Vagina (tissue), 2 donors: ENCODE measurements at regions not wholly inside any gene's neighbourhood (a gene's known extent, or its start where the extent isn't known, plus 50 kb on each side); places are given as distances from the start of the nearest gene placed in this dataset.

Experiments used
- CTCF ChIP-seq, 3 experiments: fragments of 450-650 bp in 2 of 3; fragments of 200-600 bp in 1 of 3; sonication (generic) in 1 of 3; IDR thresholded peaks; one replicate each; pipeline ENCODE4 v1.5.1; 2017 to 2019; ENCODE audit warnings: antibody characterized with exemption in 3 of 3, mild to moderate bottlenecking in 2 of 3, moderate library complexity in 2 of 3
- POLR2A ChIP-seq, 2 donors: fragments of 450-650 bp; IDR thresholded peaks; one replicate each; pipeline ENCODE4 v1.6.1; 2017; ENCODE audit warnings: antibody characterized with exemption in 2 of 2, mild to moderate bottlenecking in 2 of 2, moderate library complexity in 2 of 2
- POLR2AphosphoS5 ChIP-seq, 2 donors: sonication (generic); formaldehyde crosslinking; IDR thresholded peaks; one replicate each; pipeline ENCODE4 v1.9.0; 2017; ENCODE audit warnings: antibody characterized with exemption in 2 of 2, mild to moderate bottlenecking in 2 of 2, low read depth in 1 of 2; ENCODE audit not compliant: insufficient read depth in 1 of 2

GRCh38 chr9:105842023-105842644, 147.8 kb downstream of the TMEM38B start:
- no peak for TF ChIP-seq POLR2A (IDR thresholded peaks at IDR 0.05)
- peak; percentile 17 to 50 (median 38) for TF ChIP-seq CTCF (IDR thresholded peaks at IDR 0.05)
- no peak for TF ChIP-seq POLR2AphosphoS5 (IDR thresholded peaks at IDR 0.05; ENCODE audit: insufficient read depth in 1 of 2, low read depth in 1 of 2)
